Neural progenitor cell (in vitro differentiated cells): ENCODE measurements at regions not wholly inside any gene's neighbourhood (a gene's known extent, or its start where the extent isn't known, plus 50 kb on each side); places are given as distances from the start of the nearest gene placed in this dataset.

Experiments
- DNase-seq: peaks from one replicate; pipeline ENCODE4 v3.0.0-alpha.2; 2016; ENCODE audit warnings: low spot score
- H2AFZ ChIP-seq: fragments of 200-600 bp; sonication (generic); replicated peaks from 2 replicates; pipeline ENCODE4 v1.6.1; 2016; ENCODE audit warnings: antibody characterized with exemption
- H3F3A ChIP-seq: fragments of 200-600 bp; sonication (generic); 2 replicates; pipeline ENCODE4 v1.6.1; 2016; ENCODE audit warnings: antibody characterized with exemption, low read depth
- H3K27ac ChIP-seq: fragments of 200-600 bp; sonication (generic); 2 replicates; pipeline ENCODE4 v1.5.1; 2016; ENCODE audit warnings: mild to moderate bottlenecking
- H3K27me3 ChIP-seq: fragments of 200-600 bp; sonication (generic); 2 replicates; pipeline ENCODE4 v1.6.1; 2016; ENCODE audit warnings: mild to moderate bottlenecking, moderate library complexity
- H3K36me3 ChIP-seq: fragments of 200-600 bp; sonication (generic); 2 replicates; pipeline ENCODE4 v1.5.1; 2016
- H3K4me1 ChIP-seq: fragments of 200-600 bp; sonication (generic); 2 replicates; pipeline ENCODE4 v1.6.1; 2016; ENCODE audit warnings: mixed run types
- H3K4me2 ChIP-seq: fragments of 200-600 bp; sonication (generic); 2 replicates; pipeline ENCODE4 v1.6.1; 2016
- H3K4me3 ChIP-seq: fragments of 200-600 bp; sonication (generic); 2 replicates; pipeline ENCODE4 v1.5.1; 2016
- H3K79me2 ChIP-seq: fragments of 200-600 bp; sonication (generic); 2 replicates; pipeline ENCODE4 v1.6.1; 2016; ENCODE audit warnings: low read depth
- H3K9ac ChIP-seq: fragments of 200-600 bp; sonication (generic); 2 replicates; pipeline ENCODE4 v1.6.1; 2016
- H3K9me3 ChIP-seq: fragments of 200-600 bp; sonication (generic); 2 replicates; pipeline ENCODE4 v1.5.1; 2016; ENCODE audit warnings: low read depth
- H4K20me1 ChIP-seq: fragments of 200-600 bp; sonication (generic); 2 replicates; pipeline ENCODE4 v1.6.1; 2016; ENCODE audit warnings: low read depth
- H3K27ac Mint-ChIP-seq: 3 replicates; pipeline ENCODE4 v1.8.0; 2021; ENCODE audit warnings: mixed read lengths
- H3K27me3 Mint-ChIP-seq: 2 replicates; pipeline ENCODE4 v1.8.0; 2022; ENCODE audit warnings: low read depth, mild to moderate bottlenecking, inconsistent platforms, moderate library complexity, mixed read lengths; ENCODE audit not compliant: insufficient read depth
- H3K36me3 Mint-ChIP-seq: 3 replicates; pipeline ENCODE4 v1.8.0; 2021; ENCODE audit warnings: mixed read lengths
- H3K4me1 Mint-ChIP-seq: 3 replicates; pipeline ENCODE4 v1.8.0; 2021; ENCODE audit warnings: mixed read lengths
- H3K4me3 Mint-ChIP-seq: 3 replicates; pipeline ENCODE4 v1.8.0; 2021; ENCODE audit warnings: mild to moderate bottlenecking, moderate library complexity, mixed read lengths
- H3K9me3 Mint-ChIP-seq: 3 replicates; pipeline ENCODE4 v1.8.0; 2020; ENCODE audit warnings: mixed read lengths
- EZH2 ChIP-seq: fragments of 200-600 bp; sonication (generic); IDR thresholded peaks from 2 replicates; pipeline ENCODE4 v1.6.1; 2017; ENCODE audit warnings: antibody characterized with exemption, mild to moderate bottlenecking, moderate library complexity
- EZH2phosphoT487 ChIP-seq: fragments of 200-600 bp; sonication (generic); IDR thresholded peaks from 2 replicates; pipeline ENCODE4 v1.6.1; 2017; ENCODE audit warnings: antibody characterized with exemption
- TF ChIP-seq, protein P1 (sequence below): fragments of 200-600 bp; sonication (generic); IDR thresholded peaks from 2 replicates; pipeline ENCODE4 v1.5.1; 2017; ENCODE audit warnings: antibody characterized with exemption, mild to moderate bottlenecking

DNA sequence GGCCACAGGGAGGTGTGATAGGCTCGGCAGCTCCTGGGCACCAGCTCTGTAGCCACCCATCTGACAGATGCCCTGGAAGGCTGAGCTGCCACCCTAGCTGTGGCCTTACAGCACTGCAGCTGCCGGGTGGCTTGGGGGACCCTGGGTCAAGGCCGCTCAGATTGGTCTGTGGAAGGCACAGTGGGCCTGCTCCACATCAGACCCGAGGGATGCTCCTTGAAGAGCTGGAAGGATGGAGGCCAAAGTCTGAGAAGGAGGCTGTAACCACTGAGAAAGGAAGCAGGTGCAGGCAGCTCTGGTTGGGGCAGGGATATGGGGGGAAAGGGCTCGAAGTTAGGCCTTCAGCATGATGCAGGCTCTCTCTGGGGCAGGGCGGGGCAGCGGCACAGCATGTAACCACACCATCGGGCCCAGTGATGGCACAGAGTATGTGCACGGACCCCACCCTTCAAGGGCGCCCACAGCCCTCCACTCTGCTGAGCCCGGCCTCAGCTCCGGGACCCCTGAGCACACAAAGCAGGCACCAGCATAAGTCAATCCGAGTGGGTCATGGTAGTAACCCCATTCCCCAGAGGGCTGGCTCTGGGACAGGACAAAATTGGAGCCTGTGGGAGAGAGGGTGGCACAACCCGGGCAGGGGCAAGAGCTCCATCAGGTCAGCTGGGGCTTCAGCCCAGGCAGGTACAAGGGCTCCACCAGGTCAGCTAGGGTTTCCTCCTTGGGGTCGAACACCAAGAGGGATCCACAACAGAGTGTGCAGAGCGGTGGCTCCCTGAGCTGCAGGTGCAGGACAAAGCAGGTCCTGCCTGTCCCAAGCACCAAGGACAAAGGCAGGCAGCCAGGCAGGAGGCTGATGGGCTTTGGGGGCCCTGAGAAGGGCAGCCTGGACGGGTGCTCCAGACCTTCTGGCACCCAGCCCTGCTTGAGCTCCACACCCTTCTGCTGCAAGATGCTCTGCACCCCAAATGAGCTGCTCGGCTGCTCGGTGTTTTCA, 1511.1 kb downstream of the BRD1 start:
- H3K79me2 ChIP-seq, result no peaks in the 10 kb centered on the region
- no peaks in the 10 kb centered on the region for H4K20me1 ChIP-seq
- H3K9me3 ChIP-seq, result no peaks in the 10 kb centered on the region
- DNase-seq, result no peak
- no peaks in the 10 kb centered on the region for H3F3A ChIP-seq
- Mint-ChIP-seq H3K27ac (no peak overlapping the region), H3K4me1 (peaks cover 21% of the 10 kb centered on the region), H3K36me3 (peaks cover 2% of the 10 kb centered on the region), H3K4me3 (no peak overlapping the region), H3K27me3 (peaks cover 14% of the 10 kb centered on the region), H3K9me3 (peaks cover 20% of the 10 kb centered on the region)
- H3K4me1 ChIP-seq, result peaks cover 12% of the 10 kb centered on the region
- H2AFZ ChIP-seq, result no peak overlapping the region
- no peak overlapping the region for H3K4me3 ChIP-seq
- no peak overlapping the region for H3K9ac ChIP-seq
- no peaks in the 10 kb centered on the region for H3K27me3 ChIP-seq
- no peak overlapping the region for H3K4me2 ChIP-seq
- no peaks in the 10 kb centered on the region for H3K36me3 ChIP-seq
- TF ChIP-seq, protein P1, sequence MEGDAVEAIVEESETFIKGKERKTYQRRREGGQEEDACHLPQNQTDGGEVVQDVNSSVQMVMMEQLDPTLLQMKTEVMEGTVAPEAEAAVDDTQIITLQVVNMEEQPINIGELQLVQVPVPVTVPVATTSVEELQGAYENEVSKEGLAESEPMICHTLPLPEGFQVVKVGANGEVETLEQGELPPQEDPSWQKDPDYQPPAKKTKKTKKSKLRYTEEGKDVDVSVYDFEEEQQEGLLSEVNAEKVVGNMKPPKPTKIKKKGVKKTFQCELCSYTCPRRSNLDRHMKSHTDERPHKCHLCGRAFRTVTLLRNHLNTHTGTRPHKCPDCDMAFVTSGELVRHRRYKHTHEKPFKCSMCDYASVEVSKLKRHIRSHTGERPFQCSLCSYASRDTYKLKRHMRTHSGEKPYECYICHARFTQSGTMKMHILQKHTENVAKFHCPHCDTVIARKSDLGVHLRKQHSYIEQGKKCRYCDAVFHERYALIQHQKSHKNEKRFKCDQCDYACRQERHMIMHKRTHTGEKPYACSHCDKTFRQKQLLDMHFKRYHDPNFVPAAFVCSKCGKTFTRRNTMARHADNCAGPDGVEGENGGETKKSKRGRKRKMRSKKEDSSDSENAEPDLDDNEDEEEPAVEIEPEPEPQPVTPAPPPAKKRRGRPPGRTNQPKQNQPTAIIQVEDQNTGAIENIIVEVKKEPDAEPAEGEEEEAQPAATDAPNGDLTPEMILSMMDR, result no peak
- TF ChIP-seq EZH2 (no peak), EZH2phosphoT487 (no peak)
- H3K27ac ChIP-seq, result no peak overlapping the region

- H4K20me1 ChIP-seq, result no peaks in the 10 kb centered on the region
- no peak overlapping the region for H3K4me2 ChIP-seq
- H2AFZ ChIP-seq, result no peak overlapping the region
- Mint-ChIP-seq H3K9me3 (peaks cover 23% of the 10 kb centered on the region), H3K4me1 (peaks cover 13% of the 10 kb centered on the region), H3K27me3 (peaks cover 15% of the 10 kb centered on the region), H3K4me3 (no peak overlapping the region), H3K36me3 (peaks cover 2% of the 10 kb centered on the region), H3K27ac (no peak overlapping the region)
- no peak overlapping the region for H3K27ac ChIP-seq
- H3K9ac ChIP-seq, result no peak overlapping the region
- no peaks in the 10 kb centered on the region for H3K36me3 ChIP-seq
- H3K79me2 ChIP-seq, result no peaks in the 10 kb centered on the region
- no peak overlapping the region for H3K4me3 ChIP-seq
- H3K27me3 ChIP-seq, result no peaks in the 10 kb centered on the region
- no peaks in the 10 kb centered on the region for H3F3A ChIP-seq
- H3K4me1 ChIP-seq, result peaks cover 3% of the 10 kb centered on the region
- peak; percentile 16 for DNase-seq
- TF ChIP-seq EZH2 (no peak), EZH2phosphoT487 (no peak)
- TF ChIP-seq, protein P1, result no peak
- no peaks in the 10 kb centered on the region for H3K9me3 ChIP-seq
These were observed 1512.0 kb downstream of the BRD1 start for GRCh38 chr22:48315439-48316256.

DNA sequence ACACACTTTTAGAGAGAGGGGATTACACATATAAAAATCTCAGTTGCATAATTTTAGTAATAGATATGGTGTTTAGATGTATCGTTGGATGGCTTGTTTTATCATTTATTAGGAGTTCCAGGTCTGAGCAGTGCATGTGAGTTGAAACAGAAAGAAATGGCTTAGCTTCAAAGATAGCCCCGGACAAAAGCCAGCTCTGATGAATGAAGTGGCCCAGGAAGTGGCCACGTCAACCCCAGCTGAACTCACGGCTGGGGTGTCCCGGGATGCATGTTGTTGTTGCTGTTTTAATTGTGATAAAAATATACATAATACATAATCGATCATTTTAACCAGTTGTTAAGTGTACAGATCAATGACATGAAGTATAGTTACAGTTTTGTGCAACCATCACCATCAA, 1513.6 kb downstream of the BRD1 start:
- H3K4me2 ChIP-seq, result no peak overlapping the region
- Mint-ChIP-seq H3K4me1 (peaks cover 13% of the 10 kb centered on the region), H3K4me3 (no peak overlapping the region), H3K36me3 (peaks cover 2% of the 10 kb centered on the region), H3K27me3 (peaks cover 13% of the 10 kb centered on the region), H3K9me3 (peaks cover 23% of the 10 kb centered on the region), H3K27ac (no peak overlapping the region)
- no peaks in the 10 kb centered on the region for H3F3A ChIP-seq
- H3K27ac ChIP-seq, result no peak overlapping the region
- H3K9me3 ChIP-seq, result no peaks in the 10 kb centered on the region
- H2AFZ ChIP-seq, result no peak overlapping the region
- TF ChIP-seq EZH2 (no peak), EZH2phosphoT487 (no peak)
- TF ChIP-seq, protein P1, result no peak
- H4K20me1 ChIP-seq, result no peaks in the 10 kb centered on the region
- no peak overlapping the region for H3K4me3 ChIP-seq
- peaks cover 3% of the 10 kb centered on the region for H3K4me1 ChIP-seq
- DNase-seq, result no peak
- no peaks in the 10 kb centered on the region for H3K36me3 ChIP-seq
- no peak overlapping the region for H3K9ac ChIP-seq
- H3K79me2 ChIP-seq, result no peaks in the 10 kb centered on the region
- H3K27me3 ChIP-seq, result no peaks in the 10 kb centered on the region
